Parathyroid adenoma (tissue), 2 donors: ENCODE measurements at regions not wholly inside any gene's neighbourhood (a gene's known extent, or its start where the extent isn't known, plus 50 kb on each side); places are given as distances from the start of the nearest gene placed in this dataset.
A peak's percentile ranks its signal among the peaks of the same experiment; 100 is the strongest.

Experiments used
- H2AFZ ChIP-seq: fragments of 300-600 bp; sonication (generic); one replicate; pipeline ENCODE4 v1.7.0; 2017; ENCODE audit warnings: antibody characterized with exemption, mild to moderate bottlenecking
- H3K27ac ChIP-seq: fragments of 300-600 bp; sonication (generic); one replicate; pipeline ENCODE4 v1.7.0; 2017
- H3K27me3 ChIP-seq: fragments of 300-600 bp; sonication (generic); one replicate; pipeline ENCODE4 v1.7.0; 2017; ENCODE audit warnings: low read length; ENCODE audit not compliant: control insufficient read depth, insufficient read depth
- H3K36me3 ChIP-seq: fragments of 300-600 bp; sonication (generic); one replicate; pipeline ENCODE4 v1.7.0; 2017; ENCODE audit warnings: low read length; ENCODE audit not compliant: control insufficient read depth, insufficient read depth
- H3K4me1 ChIP-seq: fragments of 300-600 bp; sonication (generic); one replicate; pipeline ENCODE4 v1.7.0; 2017; ENCODE audit warnings: control low read depth
- H3K4me2 ChIP-seq: fragments of 300-600 bp; sonication (generic); one replicate; pipeline ENCODE4 v1.7.0; 2017; ENCODE audit warnings: low read length
- H3K4me3 ChIP-seq: fragments of 300-600 bp; sonication (generic); one replicate; pipeline ENCODE4 v1.7.0; 2017; ENCODE audit warnings: low read depth, low read length
- H3K79me2 ChIP-seq: fragments of 300-600 bp; sonication (generic); one replicate; pipeline ENCODE4 v1.7.0; 2017; ENCODE audit warnings: control low read depth
- H3K9ac ChIP-seq: fragments of 300-600 bp; sonication (generic); one replicate; pipeline ENCODE4 v1.7.0; 2017; ENCODE audit warnings: mild to moderate bottlenecking
- H3K9me3 ChIP-seq: fragments of 300-600 bp; sonication (generic); one replicate; pipeline ENCODE4 v1.7.0; 2017; ENCODE audit warnings: low read length; ENCODE audit not compliant: control insufficient read depth
- TF ChIP-seq, protein P1 (sequence below): fragments of 300-600 bp; sonication (generic); IDR thresholded peaks from one replicate; pipeline ENCODE4 v1.7.0; 2017; ENCODE audit warnings: antibody characterized with exemption, mild to moderate bottlenecking
- donor health status: primary hyperparathyroidism.

DNA sequence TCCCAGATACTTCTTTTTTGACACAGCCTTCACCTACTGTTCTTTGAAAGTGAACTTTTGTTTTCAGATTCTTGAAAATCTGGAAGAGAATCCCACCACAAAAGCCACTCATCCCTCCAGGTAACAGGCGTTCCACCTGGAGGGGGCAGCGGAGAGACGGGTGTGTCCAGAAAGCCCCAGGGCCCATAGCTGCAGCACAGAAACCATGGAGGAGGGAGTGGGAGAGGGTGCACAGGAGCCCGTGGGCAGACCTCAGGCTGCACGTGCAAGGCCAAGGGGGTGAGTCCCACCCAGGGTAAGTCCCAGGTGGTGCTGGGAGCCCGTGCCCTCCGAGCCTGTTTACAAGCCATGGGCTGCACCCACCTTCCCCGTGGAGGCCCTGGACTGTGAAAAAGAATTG is 86.5 kb downstream of the PSMG1 start:
- H3K4me1 ChIP-seq = peaks cover 4% of the 10 kb centered on the region
- no peak overlapping the region for H3K4me3 ChIP-seq
- TF ChIP-seq, protein P1, sequence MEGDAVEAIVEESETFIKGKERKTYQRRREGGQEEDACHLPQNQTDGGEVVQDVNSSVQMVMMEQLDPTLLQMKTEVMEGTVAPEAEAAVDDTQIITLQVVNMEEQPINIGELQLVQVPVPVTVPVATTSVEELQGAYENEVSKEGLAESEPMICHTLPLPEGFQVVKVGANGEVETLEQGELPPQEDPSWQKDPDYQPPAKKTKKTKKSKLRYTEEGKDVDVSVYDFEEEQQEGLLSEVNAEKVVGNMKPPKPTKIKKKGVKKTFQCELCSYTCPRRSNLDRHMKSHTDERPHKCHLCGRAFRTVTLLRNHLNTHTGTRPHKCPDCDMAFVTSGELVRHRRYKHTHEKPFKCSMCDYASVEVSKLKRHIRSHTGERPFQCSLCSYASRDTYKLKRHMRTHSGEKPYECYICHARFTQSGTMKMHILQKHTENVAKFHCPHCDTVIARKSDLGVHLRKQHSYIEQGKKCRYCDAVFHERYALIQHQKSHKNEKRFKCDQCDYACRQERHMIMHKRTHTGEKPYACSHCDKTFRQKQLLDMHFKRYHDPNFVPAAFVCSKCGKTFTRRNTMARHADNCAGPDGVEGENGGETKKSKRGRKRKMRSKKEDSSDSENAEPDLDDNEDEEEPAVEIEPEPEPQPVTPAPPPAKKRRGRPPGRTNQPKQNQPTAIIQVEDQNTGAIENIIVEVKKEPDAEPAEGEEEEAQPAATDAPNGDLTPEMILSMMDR = no peak
- no peak overlapping the region for H2AFZ ChIP-seq
- no peaks in the 10 kb centered on the region for H3K36me3 ChIP-seq
- no peaks in the 10 kb centered on the region for H3K79me2 ChIP-seq
- no peaks in the 10 kb centered on the region for H3K27me3 ChIP-seq
- H3K4me2 ChIP-seq = no peak overlapping the region
- H3K27ac ChIP-seq = no peak overlapping the region
- H3K9me3 ChIP-seq = no peaks in the 10 kb centered on the region
- no peak overlapping the region for H3K9ac ChIP-seq

DNA sequence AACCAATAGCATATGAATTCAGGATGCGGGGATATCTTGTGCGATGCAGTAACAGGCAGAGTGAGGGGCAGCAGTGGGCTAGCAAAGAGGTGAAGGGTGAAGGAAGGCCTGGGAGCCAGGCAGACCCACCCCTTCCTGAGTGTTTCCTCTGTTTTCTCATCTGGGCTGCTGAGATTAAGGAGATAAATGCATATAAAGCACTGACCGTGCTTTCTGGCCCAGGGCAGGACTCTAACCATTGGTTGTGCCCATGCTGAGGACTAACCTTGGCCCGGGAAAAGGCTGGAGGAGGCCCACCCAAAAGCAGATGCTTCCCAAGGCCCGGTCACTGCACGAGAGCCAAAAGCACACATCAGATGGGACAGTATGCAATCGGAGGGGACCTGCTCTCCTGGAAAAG is 87.6 kb downstream of the PSMG1 start:
- H3K4me2 ChIP-seq = no peak overlapping the region
- H3K27me3 ChIP-seq = no peaks in the 10 kb centered on the region
- H3K4me3 ChIP-seq = no peak overlapping the region
- no peaks in the 10 kb centered on the region for H3K9me3 ChIP-seq
- TF ChIP-seq, protein P1 = no peak
- H3K27ac ChIP-seq = peak overlapping the region; percentile 41
- H3K9ac ChIP-seq = no peak overlapping the region
- no peaks in the 10 kb centered on the region for H3K36me3 ChIP-seq
- no peak overlapping the region for H2AFZ ChIP-seq
- H3K4me1 ChIP-seq = peaks cover 4% of the 10 kb centered on the region
- H3K79me2 ChIP-seq = no peaks in the 10 kb centered on the region

DNA sequence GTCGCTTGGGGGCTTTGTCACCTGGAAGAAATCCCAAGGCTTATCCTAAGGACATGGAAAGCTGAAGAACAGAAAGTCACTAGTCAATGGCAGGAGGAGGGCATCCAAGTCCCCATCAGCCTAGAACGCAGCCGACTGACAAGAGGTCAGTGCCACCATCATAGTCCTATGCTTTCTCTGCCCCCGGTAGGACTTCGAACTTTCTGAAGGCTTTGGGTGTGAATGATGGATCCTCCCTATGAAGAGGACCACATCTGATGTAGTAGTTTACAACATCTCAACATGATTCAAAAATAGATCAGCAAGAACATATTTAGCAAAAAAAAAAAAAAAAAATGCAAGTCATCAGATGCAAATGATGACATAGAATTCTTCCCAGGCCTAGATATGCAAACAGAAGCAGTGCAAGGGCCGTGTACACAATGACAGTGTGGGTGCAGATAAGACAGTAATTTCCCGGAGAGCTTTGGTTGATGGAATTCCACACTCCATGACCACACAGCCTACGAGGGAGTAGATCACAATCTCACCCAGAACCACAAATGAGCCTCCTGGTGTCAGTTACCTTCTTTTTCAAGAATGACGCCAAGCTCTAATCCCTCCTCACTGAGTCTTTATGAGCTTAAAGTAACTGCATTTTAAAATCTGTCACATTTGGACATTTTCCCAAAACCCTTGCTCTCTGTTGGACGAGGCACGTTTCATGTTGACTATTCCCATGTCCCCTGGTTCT is 88.2 kb downstream of the PSMG1 start:
- H3K27ac ChIP-seq = peak overlapping the region; percentile 41
- H3K27me3 ChIP-seq = no peaks in the 10 kb centered on the region

DNA sequence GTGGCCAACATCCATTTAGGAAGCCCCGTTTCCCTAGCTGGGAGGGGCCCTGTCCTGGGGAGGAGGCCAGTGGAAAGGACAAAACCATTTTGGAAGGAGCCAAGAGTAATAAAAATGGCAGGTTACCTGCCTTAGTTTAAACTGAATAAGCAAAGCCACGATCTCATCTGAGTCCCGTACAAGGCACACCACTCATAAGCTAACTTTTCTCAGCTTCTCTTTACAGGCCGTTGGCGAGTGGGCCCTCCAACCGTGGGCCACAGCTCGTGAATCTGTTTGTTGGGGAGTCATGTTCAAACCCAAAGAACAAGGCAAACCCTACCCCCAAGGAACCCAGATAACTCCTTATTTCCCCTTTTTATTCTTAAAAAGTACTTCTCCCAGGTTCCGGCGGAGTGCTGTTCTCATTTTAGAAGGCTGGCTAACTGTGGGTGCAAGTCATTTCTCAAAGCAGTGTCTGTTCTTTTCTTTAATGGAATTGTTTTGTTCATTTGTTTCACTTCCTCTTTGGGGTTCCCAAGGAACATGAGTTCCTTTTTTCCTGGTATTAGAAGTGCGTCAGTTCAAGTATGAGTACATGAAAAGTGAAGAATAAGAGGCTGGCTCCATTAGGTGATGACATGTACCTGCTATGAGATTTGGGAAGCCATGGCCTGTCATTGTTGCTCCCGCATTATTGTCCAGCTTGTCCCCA is 89.0 kb downstream of the PSMG1 start:
- TF ChIP-seq, protein P1 = no peak
- Histone ChIP-seq H3K4me3 (no peak overlapping the region), H3K9me3 (no peaks in the 10 kb centered on the region), H3K27me3 (no peaks in the 10 kb centered on the region), H3K36me3 (no peaks in the 10 kb centered on the region), H3K4me2 (no peak overlapping the region), H3K79me2 (no peaks in the 10 kb centered on the region), H3K9ac (no peak overlapping the region), H3K4me1 (peaks cover 4% of the 10 kb centered on the region), H2AFZ (no peak overlapping the region), H3K27ac (peak overlapping the region; percentile 27)

More for the DNA sequence above, 88.2 kb downstream of the PSMG1 start:
- Histone ChIP-seq H3K4me3 (no peak overlapping the region), H2AFZ (no peak overlapping the region), H3K9ac (no peak overlapping the region), H3K4me1 (peaks cover 4% of the 10 kb centered on the region), H3K9me3 (no peaks in the 10 kb centered on the region), H3K79me2 (no peaks in the 10 kb centered on the region), H3K36me3 (no peaks in the 10 kb centered on the region), H3K4me2 (no peak overlapping the region)
- TF ChIP-seq, protein P1 = no peak
